Panc1 (cell line): ENCODE measurements at regions not wholly inside any gene's neighbourhood (a gene's known extent, or its start where the extent isn't known, plus 50 kb on each side); places are given as distances from the start of the nearest gene placed in this dataset.

Experiments used
- ATAC-seq: fragments of 200-7000 bp; cut with Tn5 transposase; 2 replicates; pipeline ENCODE4 v1.9.1; 2020; ENCODE audit warnings: mild to moderate bottlenecking, moderate library complexity
- BruUV-seq: library from RNA; stranded (reverse); fragments of 400-500 nt; replicated peaks from 2 replicates; lab custom pipeline; 2021; lab: Mats Ljungman, UMichigan
- CTCF ChIA-PET: fragments of 300-600 bp; sonication (Branson Sonifier 250); formaldehyde crosslinking; loops from one replicate; lab custom pipeline; 2022; ENCODE audit warnings: antibody characterized with exemption; lab: Charles Lee
- POLR2A ChIA-PET: fragments of 300-600 bp; sonication (Branson Sonifier 250); formaldehyde crosslinking; loops from one replicate; lab custom pipeline; 2022; ENCODE audit warnings: antibody characterized with exemption; lab: Charles Lee
- DNase-seq: peaks from one replicate; pipeline ENCODE4 v3.0.0-alpha.2; 2010; ENCODE audit warnings: low read depth, low spot score
- H3K27ac ChIP-seq: 2 replicates; pipeline ENCODE4 v1.5.1; 2011; ENCODE audit warnings: mild to moderate bottlenecking, low read length, inconsistent platforms
- H3K27me3 ChIP-seq: fragments of 200-500 bp; sonication (Bioruptor generic); 2 replicates; pipeline ENCODE4 v1.6.0; 2014; ENCODE audit warnings: low read length, inconsistent platforms; ENCODE audit not compliant: control insufficient read depth, insufficient read depth
- H3K36me3 ChIP-seq: fragments of 200-500 bp; sonication (Bioruptor generic); 2 replicates; pipeline ENCODE4 v1.5.1; 2014; ENCODE audit warnings: inconsistent platforms, mild to moderate bottlenecking, low read length, moderate library complexity; ENCODE audit not compliant: control insufficient read depth, insufficient read depth
- H3K4me1 ChIP-seq: 2 replicates; pipeline ENCODE4 v1.5.1; 2011; ENCODE audit warnings: inconsistent platforms, mild to moderate bottlenecking, low read length, moderate library complexity; ENCODE audit not compliant: control insufficient read depth, insufficient read depth
- H3K4me3 ChIP-seq, 2 experiments: 2 replicates each; pipeline ENCODE4 v1.5.1; 2011 to 2012; ENCODE audit warnings: low read depth in 2 of 2, low read length in 2 of 2, mild to moderate bottlenecking in 2 of 2, inconsistent platforms in 1 of 2, moderate library complexity in 1 of 2
- H3K9me3 ChIP-seq: fragments of 200-500 bp; sonication (Bioruptor generic); 2 replicates; pipeline ENCODE4 v1.5.1; 2014; ENCODE audit warnings: low read depth, mild to moderate bottlenecking, inconsistent platforms, low read length, moderate library complexity; ENCODE audit not compliant: control insufficient read depth, insufficient read depth
- CTCF ChIP-seq: fragments of 450-650 bp; IDR thresholded peaks from 2 replicates; pipeline ENCODE4 v1.5.1; 2017; ENCODE audit warnings: mild to moderate bottlenecking
- POLR2AphosphoS5 ChIP-seq: IDR thresholded peaks from 2 replicates; pipeline ENCODE4 v1.6.1; 2012; ENCODE audit warnings: mild to moderate bottlenecking, low read depth, low read length, moderate library complexity
- REST ChIP-seq, 2 experiments: IDR thresholded peaks; 2 replicates each; pipeline ENCODE4 v1.6.1; 2011 to 2012; ENCODE audit warnings: low read depth in 2 of 2, control low read depth in 1 of 2, low read length in 1 of 2, mild to moderate bottlenecking in 1 of 2, moderate library complexity in 1 of 2; ENCODE audit not compliant: insufficient read depth in 1 of 2
- SIN3A ChIP-seq: IDR thresholded peaks from 2 replicates; pipeline ENCODE4 v1.6.1; 2012; ENCODE audit warnings: low read depth, mild to moderate bottlenecking, low read length, moderate library complexity, borderline replicate concordance; ENCODE audit not compliant: insufficient read depth
- TCF7L2 ChIP-seq: IDR thresholded peaks from 2 replicates; pipeline ENCODE4 v1.6.1; 2011; ENCODE audit warnings: mild to moderate bottlenecking, low read depth, low read length, inconsistent platforms
- in situ Hi-C: cut with HindIII; loops from 2 replicates; pipeline ENCODE4 v1.10.0; 2016; ENCODE audit warnings: low sequenced_read_pairs, low pct_unique_long_range_greater_than_20kb
- intact Hi-C: fragments of 100-400 bp; cut with micrococcal nuclease; formaldehyde crosslinking; loops from one replicate; pipeline ENCODE4 v1.10.0; 2022; ENCODE audit not compliant: unreplicated experiment

GRCh38 chrX:22340022-22340616, 67.4 kb downstream of the CBLL2 start:
- Histone ChIP-seq H3K9me3 (no peaks in the 10 kb centered on the region), H3K4me1 (no peaks in the 10 kb centered on the region), H3K4me3 (no peak overlapping the region), H3K36me3 (no peaks in the 10 kb centered on the region), H3K27me3 (no peaks in the 10 kb centered on the region), H3K27ac (no peak overlapping the region)
- intact Hi-C loops (no loop called here), in situ Hi-C loops (no loop called here)
- POLR2A ChIA-PET, result no interaction called here
- no peak for ATAC-seq
- CTCF ChIA-PET, result no interaction called here
- no TSS peak for BruUV-seq
- no peak for DNase-seq
- TF ChIP-seq CTCF (no peak), SIN3A (no peak), REST (IDR thresholded peaks at IDR 0.05; ENCODE audit: insufficient read depth in 1 of 2, low read depth in 2 of 2, low read length in 1 of 2) (no peak), POLR2AphosphoS5 (no peak), TCF7L2 (no peak)

GRCh38 chrX:22343192-22343591, 70.5 kb downstream of the CBLL2 start:
- Histone ChIP-seq H3K4me1 (no peaks in the 10 kb centered on the region), H3K27ac (no peak overlapping the region), H3K9me3 (no peaks in the 10 kb centered on the region), H3K36me3 (no peaks in the 10 kb centered on the region), H3K4me3 (no peak overlapping the region), H3K27me3 (no peaks in the 10 kb centered on the region)
- intact Hi-C loops, result no loop called here
- CTCF ChIA-PET, result no interaction called here
- BruUV-seq, result no TSS peak
- ATAC-seq (no peak), DNase-seq (no peak)
- POLR2A ChIA-PET, result no interaction called here
- in situ Hi-C loops, result no loop called here
- TF ChIP-seq REST (IDR thresholded peaks at IDR 0.05; ENCODE audit: insufficient read depth in 1 of 2, low read depth in 2 of 2, low read length in 1 of 2), result no peak
- TF ChIP-seq SIN3A, result no peak
- TF ChIP-seq TCF7L2, result no peak
- TF ChIP-seq CTCF, result no peak
- no peak for TF ChIP-seq POLR2AphosphoS5
